Cardiac muscle cell (in vitro differentiated cells and primary cell): ENCODE measurements at regions not wholly inside any gene's neighbourhood (a gene's known extent, or its start where the extent isn't known, plus 50 kb on each side); places are given as distances from the start of the nearest gene placed in this dataset.

Experiments
- DNase-seq, 2 donors: peaks; one replicate each; pipeline versions ENCODE4 v3.0.0 to v3.0.0-alpha.2; 2010 to 2017; ENCODE audit warnings: low read depth in 1 of 2, low spot score in 1 of 2
- H3K27ac ChIP-seq: fragments of 200-600 bp; sonication (generic); 2 replicates; pipeline ENCODE4 v1.5.1; 2016
- H3K27me3 ChIP-seq: fragments of 200-600 bp; sonication (generic); 2 replicates; pipeline ENCODE4 v1.6.0; 2016; ENCODE audit warnings: control low read depth
- H3K36me3 ChIP-seq: fragments of 200-600 bp; sonication (generic); 2 replicates; pipeline ENCODE4 v1.5.1; 2016; ENCODE audit warnings: control low read depth
- H3K4me1 ChIP-seq: fragments of 200-600 bp; sonication (generic); 2 replicates; pipeline ENCODE4 v1.8.1; 2017; ENCODE audit warnings: low read depth, mild to moderate bottlenecking, mixed run types
- H3K4me3 ChIP-seq: fragments of 200-600 bp; sonication (generic); 2 replicates; pipeline ENCODE4 v1.5.1; 2016; ENCODE audit warnings: mild to moderate bottlenecking
- H3K9me3 ChIP-seq: fragments of 200-600 bp; sonication (generic); 2 replicates; pipeline ENCODE4 v1.5.1; 2017; ENCODE audit warnings: low read depth, mild to moderate bottlenecking, control low read depth
- CTCF ChIP-seq: IDR thresholded peaks from 2 replicates; pipeline ENCODE4 v1.5.1; 2012; ENCODE audit warnings: low read depth, mild to moderate bottlenecking, low read length

DNA sequence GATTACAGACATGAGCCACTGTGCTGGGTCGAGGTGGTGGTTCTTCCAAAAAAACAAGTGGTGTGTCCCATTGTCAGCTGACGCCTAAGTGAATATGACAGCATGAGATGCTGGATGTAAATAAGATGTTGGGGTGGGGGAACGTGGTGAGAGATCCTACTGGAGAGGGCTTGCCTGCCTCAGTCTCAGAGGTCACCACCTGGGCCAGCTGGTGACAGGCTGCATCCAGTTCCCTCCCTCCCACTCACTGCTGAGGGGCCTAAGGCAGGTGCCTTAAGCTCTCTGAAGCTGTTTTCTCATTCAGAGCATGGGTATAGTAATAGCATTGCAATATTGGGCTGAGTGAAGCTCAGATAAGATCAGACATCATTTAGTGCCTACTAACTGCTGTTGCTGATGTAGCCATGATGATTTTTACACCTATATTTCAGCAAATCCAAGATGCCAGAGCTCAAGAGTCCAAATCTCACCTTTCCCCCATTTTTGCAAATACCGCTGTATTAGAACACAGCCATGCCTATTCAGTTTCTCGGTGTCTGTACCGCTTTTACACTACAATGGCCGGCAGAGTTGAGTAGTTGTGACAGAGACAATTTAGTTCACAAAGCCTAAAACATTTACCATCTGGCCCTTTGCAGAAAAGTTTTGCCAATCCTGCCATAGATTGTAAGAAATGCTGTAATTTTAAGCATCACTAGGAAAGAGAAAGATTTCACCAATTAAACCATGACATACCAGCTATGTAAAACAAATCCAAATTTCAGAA, 171.3 kb downstream of the ANKRD60 start:
- no peak for DNase-seq
- Histone ChIP-seq H3K4me1 (no peaks in the 10 kb centered on the region), H3K9me3 (no peaks in the 10 kb centered on the region), H3K4me3 (no peak overlapping the region), H3K36me3 (no peaks in the 10 kb centered on the region), H3K27me3 (no peaks in the 10 kb centered on the region), H3K27ac (no peak overlapping the region)
- TF ChIP-seq CTCF: no peak

DNA sequence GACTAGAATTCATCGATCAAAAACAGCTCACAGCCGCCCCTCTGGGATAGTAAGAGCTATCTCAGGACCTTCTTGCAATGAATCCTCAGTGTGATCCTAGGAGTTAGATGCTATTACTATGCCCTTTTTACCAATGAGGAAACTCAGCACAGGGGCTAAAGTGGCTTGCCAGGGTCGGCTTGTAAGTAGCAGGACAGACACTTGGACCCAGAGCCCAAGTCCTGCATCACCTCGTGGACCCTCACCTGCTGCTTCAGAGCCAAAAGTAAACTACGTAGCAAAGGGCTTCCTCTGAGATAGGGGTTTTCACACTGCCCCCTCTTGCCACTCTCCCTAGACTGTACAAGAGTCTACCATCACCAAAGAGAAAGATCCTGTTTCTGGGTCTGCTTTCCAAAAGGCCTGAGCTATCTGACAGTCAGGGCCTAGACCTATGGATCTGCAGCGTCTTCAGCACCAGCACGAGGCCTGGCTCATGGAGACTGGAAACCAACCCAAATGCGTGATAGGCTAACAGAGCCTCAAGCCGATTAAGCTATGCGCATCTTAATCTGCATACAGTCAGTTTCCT, 172.3 kb downstream of the ANKRD60 start:
- Histone ChIP-seq H3K4me3 (no peak overlapping the region), H3K4me1 (no peaks in the 10 kb centered on the region), H3K27ac (no peak overlapping the region), H3K27me3 (no peaks in the 10 kb centered on the region), H3K9me3 (no peaks in the 10 kb centered on the region), H3K36me3 (no peaks in the 10 kb centered on the region)
- TF ChIP-seq CTCF: no peak
- no peak for DNase-seq

GRCh38 chr20:58054780-58055373, 173.6 kb downstream of the ANKRD60 start:
- Histone ChIP-seq H3K27ac (no peak overlapping the region), H3K4me1 (no peaks in the 10 kb centered on the region), H3K9me3 (no peaks in the 10 kb centered on the region), H3K4me3 (no peak overlapping the region), H3K27me3 (no peaks in the 10 kb centered on the region), H3K36me3 (no peaks in the 10 kb centered on the region)
- peak in 1 of 2 donors; percentile 33 for DNase-seq
- no peak for TF ChIP-seq CTCF

GRCh38 chr20:58054082-58054779, 174.2 kb downstream of the ANKRD60 start:
- no peak overlapping the region for H3K4me3 ChIP-seq
- no peaks in the 10 kb centered on the region for H3K36me3 ChIP-seq
- TF ChIP-seq CTCF: no peak
- no peak for DNase-seq
- H3K9me3 ChIP-seq: no peaks in the 10 kb centered on the region
- no peak overlapping the region for H3K27ac ChIP-seq
- H3K27me3 ChIP-seq: no peaks in the 10 kb centered on the region
- no peaks in the 10 kb centered on the region for H3K4me1 ChIP-seq

- no peaks in the 10 kb centered on the region for H3K4me1 ChIP-seq
- H3K27ac ChIP-seq: no peak overlapping the region
- DNase-seq: no peak
- no peaks in the 10 kb centered on the region for H3K9me3 ChIP-seq
- no peak overlapping the region for H3K4me3 ChIP-seq
- no peak for TF ChIP-seq CTCF
- H3K27me3 ChIP-seq: no peaks in the 10 kb centered on the region
- no peaks in the 10 kb centered on the region for H3K36me3 ChIP-seq
These were observed 174.9 kb downstream of the ANKRD60 start for GRCh38 chr20:58053391-58054055.
